Activated CD4-positive, alpha-beta T cell treated with anti-CD3 and anti-CD28 coated beads, Interleukin-10, Interleukin-2, amounts not matched to agents 100 ng/mL and 50 ng/mL, durations not matched to agents 16 hours and 8 hours (primary cell): ENCODE measurements at regions not wholly inside any gene's neighbourhood (a gene's known extent, or its start where the extent isn't known, plus 50 kb on each side); places are given as distances from the start of the nearest gene placed in this dataset.
"Not testable (repeated sequence)": the region's sequence is repeated elsewhere in the genome, so short reads cannot be mapped to it uniquely, and the experiment has no call there.

ENCODE experiments used
- DNase-seq: peaks from one replicate; pipeline ENCODE4 v3.0.0-alpha.2; 2020

DNA sequence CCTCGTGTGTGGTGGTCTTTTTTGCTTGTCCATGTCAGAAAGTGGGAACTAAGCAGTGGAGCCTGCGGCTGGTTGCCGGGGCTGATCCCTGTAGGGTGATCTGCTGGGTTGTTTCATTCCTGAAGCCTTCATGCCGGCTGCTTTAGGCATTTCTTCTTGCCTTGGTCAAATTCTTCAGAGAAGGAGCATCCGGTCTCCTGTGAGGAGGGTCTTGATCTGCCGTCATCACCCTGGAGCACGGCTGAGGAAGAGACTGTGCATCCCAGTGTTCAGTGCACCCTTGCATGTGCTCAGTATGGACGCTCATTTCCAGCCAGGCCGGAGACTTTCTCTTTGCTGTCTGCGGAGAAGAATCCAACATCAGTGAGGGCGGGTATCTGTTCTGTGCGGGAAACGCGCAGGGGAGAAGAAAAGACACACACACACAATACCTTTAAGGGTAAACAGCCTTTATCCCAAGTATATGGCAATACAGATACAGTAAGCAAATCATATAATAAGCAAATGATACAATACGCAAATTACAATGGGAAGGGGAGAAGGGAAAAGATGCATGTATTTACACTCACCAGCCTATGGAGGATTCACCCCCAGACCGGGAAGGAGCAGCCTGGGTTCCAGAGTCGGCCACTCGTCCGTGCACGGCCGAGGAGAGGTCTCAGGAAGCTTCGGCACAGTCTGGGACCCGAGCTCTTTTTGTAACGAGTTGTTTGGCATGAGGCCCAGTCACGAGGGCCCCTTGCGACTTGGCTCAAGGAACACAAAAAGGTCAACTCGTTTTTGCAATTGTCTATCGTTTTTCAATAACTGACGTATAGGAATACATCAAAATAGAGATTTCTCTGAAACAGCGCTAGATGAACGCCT is 1366.8 kb upstream of the TMEM132C start:
- no peak for DNase-seq

DNA sequence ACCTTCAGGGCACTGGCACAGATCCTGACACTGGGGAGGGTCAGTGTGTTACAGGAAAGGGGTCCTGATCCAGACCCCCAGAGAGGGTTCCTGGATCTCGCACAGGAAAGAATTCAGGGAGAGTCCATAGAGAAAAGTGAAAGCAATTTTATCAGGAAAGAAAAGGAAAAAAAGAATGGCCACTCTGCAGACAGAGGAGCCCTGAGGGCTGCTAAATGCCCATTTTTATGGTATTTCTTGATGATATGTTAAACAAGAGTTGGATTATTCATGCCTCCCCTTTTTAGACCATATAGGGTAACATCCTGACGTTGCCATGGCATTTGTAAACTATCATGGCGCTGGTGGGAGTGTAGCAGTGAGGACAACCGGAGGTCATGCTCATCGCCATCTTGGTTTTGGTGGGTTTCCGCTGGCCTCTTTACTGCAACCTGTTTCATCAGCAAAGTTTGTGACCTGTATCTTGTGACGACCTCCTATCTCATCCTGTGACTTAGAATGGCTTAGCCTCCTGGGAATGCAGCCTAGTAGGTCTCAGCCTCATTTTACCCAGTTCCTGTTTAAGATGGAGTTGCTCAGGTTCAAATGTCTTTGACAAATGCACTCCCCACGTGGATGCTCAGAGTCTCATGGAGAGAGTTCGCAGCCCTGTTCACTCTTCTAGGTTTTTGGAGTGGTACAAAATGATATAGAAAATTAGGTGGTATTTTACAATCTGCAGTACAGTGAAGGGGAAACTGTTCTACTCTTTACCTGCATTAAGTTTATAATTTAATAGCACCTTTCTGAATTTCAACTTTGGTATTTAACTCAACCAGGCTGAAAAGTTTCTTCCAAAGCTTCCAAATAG is 1363.7 kb upstream of the TMEM132C start:
- DNase-seq: no peak

DNA sequence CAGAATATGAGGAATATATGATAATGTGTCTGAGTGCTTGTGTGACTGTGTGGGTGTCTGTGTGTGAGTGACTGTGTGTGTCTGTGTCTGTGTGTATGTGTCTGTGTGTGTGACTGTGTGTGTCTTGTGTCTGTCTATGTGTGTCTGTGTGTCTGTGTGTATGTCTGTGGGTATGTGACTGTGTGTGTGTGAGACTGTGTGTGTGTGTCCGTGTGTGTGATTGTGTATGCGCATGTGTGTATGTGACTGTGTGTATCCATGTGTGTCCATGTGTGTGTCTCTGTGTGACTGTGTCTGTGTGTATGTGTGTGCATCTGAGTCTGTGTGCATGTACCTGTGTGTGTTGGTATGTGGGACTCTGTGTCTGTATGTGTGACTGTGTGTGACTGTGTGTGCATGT is 1361.2 kb upstream of the TMEM132C start:
- DNase-seq: no peak

DNA sequence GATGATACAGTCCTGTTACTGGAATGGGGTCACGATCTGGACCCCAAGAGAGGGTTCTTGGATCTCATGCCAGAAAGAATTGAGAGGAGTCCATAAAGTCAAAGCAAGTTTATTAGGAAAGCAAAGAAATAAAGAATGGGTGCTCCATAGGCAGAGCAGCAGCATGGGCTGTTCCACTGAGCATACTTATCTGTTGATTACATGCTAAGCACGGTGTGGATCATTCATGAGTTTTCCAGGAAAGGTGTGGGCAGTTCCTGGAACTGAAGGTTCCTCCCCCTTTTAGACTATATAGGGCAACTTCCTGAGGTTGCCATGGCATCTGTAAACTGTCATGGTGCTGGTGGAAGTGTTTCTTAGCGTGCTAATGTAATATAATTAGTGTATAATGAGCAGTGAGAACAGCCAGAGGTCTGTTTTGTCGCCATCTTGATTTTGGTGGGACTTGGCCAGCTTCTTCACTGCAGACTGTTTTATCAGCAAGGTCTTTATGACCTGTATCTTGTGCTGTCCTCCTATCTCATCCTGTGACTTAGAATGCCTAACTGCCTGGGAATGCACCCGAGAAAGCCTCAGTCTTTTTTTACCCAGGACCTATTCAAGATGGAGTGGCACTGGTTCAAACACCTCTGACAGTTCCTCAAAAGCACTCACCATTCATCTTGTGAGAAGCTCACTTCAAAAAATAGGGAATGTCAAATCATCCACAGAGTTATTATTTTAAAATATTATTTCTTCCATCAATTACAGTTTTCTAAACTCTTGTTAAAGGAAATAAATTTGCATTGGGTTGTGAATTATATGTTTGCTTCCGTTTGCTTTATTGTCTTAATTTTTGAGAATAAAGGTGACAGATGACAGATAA is 1358.8 kb upstream of the TMEM132C start:
- DNase-seq: peak; percentile 16

DNA sequence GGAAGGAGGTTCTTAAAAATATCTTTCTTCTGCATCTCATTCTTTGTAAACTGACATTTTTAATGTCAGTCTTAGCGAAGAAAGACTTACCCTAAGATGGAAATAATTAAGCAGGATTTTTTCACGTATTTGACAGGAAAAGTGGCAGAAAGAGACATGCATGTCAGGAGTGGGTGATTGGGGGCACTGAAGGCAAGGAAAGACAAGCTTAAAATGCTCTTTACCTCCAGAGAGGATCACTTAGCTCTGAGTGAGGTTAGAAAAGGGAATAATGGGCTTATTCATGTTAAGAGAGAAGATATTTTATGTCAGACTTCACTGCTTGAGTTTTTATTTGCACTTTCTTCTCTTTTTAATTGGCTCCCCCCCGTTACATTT is 1358.2 kb upstream of the TMEM132C start:
- no peak for DNase-seq

DNA sequence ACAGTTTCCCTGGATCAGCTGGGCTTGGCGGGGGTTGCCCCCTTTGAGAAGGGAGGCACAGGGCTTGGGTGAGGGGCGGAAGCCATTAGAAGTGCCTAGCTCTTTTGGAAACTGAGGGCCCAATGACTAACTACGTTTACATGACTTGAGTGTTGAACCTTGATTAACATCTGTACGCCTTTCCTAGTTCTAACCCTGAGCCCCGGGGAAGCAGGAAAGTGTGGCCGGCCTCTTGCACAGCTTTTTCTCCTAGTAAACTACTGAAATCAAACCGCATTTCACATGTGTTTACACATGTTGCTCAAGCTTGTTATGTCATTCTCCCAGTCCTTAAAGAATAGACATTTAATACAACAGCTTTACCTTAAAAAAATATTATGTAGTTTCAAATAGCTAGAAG is 1356.4 kb upstream of the TMEM132C start:
- no peak for DNase-seq

DNA sequence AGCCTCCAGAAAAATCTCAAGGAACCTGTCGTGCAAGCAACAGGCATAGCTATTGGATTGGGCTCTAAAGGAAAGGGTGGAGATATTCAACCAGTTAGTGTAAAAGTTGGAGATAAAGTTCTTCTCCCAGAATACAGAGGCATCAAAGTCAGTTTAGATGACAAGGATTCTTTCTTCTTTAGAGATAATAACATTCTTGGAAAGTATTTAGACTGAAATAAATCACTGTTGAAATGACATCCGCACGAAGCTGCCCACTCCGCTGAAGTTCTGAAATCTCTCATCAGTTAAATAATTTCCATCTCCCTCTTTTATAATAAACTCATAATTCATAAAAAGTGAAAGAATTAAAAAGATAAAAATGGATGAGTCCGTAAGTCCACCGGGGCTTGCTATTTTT is 1354.9 kb upstream of the TMEM132C start:
- DNase-seq: no peak

DNA sequence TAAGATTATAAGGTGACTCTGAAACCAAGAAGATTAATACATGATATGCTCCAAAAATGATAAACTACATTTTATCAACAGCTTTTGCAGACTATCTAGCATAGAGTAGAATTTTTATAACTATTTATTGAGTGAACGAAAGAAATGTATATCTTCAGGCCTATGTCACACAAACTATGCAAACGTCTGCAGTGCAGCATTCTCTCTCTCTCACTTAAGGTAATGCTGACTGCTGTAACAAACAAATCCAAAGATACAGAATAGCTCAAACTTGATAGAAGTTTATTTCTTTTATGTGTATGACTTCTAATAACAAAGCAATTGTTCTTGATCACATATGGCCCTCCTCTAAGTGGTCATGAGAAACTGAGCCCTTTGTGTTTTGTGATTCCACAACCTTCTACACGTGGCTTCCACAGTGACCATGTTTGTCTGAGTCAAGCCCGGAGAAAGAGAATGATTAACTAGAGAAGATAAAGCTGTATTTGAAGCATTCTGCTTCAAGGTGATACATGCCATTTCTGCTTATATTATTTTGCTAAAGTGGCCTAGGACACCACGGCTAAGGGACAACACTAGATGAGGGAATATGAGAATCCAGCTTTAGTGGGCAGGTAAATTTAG is 1352.7 kb upstream of the TMEM132C start:
- DNase-seq: no peak

DNA sequence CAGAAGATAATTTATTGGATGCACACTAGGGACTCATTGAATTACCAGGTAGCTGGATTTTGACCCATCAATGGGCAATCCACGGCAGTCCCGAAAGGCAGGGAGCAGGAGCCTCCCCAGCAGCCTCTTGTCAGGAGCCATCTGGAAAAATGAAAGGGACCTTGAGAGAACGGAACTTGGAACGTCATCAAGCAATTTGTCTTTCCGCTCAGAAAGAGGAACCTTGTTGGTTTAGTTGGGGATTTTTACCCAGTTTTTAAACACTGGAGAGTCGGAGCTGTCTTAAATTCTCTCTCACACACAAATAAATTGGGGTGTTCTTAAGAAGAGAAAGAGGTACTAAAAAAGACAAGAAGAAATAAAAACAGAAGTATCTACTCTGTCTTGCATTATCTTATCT is 1351.7 kb upstream of the TMEM132C start:
- DNase-seq: no peak

DNA sequence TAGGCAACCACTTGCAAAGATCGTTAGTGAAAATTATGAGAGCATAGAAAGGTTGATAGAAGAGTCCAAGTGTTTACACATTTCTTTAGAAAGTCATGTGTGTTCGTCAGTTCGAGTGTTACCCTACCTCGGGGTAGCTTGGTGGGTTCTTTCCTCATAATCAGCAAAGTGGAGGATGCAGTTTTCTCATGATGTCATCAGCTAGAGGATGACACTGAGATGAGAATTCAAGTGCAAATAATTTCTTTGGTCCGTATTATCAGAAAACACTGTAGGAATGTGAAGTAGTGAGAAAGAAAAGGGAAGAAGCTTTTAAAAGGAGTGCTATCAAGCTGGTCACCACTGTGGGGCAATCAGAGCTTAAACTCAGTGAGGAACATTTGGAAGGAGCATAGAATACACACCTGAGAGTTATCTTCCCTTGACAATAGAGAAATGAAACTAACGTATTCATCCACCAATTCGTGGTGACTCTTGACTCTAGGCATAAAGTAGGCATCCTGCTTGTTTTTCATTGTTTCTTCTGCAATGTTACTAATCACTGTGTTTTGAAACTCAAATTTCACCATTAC is 1340.9 kb upstream of the TMEM132C start:
- DNase-seq: no peak

DNA sequence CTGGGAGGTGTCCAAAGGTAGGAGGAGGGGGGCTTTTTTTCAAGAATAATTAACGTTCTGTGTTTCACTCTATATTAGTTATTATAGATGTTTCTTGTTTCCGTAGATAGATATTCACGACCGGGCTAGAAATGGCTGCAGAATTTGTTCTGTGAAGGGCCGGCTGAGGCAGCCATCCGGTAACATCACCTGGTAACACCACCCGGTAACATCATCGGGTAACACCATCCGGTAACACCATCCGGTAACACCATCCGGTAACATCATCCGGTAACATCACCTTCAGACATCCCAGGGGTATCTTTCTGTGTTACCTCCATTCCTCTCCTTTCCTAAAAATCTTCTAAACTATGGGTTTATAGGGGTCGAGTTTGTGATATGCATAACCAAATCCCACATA is 1336.7 kb upstream of the TMEM132C start:
- DNase-seq: no peak

DNA sequence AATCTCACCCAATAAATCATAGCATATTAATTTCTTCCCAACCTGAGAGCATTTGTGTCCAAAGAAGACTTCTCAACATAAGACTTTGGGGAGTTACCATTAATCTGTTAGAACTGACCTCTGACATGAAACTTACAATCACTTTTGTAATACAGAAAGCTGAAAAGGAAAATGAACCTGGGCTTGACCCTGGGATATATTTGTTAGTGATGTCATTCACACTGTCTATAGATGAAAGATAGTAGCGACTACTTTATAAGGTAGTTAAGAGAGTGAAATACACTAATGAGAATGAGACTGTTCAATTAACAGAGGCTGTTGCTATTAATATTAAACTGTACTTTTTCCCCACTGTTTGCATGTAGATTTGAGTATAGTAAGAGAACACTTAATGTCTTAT is 1334.8 kb upstream of the TMEM132C start:
- no peak for DNase-seq

DNA sequence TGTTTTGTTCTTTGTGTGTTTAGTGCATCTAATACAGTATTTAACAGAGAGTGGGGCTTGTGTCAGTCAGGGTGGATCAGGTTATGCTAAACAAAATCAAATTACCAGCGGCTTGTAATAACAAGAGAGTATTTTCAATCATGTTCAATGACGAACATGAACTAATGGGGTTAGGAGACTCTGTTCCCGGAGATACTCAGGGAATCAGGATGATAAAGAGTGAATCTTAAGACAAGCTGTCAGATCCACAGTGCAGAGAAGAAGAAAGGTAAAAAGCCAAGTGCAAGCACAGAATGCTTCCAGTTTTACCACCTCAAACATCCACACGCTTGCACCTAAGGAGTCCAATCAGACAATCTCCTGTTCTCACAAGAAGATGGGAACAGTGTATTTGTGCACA is 1331.5 kb upstream of the TMEM132C start:
- DNase-seq: no peak

DNA sequence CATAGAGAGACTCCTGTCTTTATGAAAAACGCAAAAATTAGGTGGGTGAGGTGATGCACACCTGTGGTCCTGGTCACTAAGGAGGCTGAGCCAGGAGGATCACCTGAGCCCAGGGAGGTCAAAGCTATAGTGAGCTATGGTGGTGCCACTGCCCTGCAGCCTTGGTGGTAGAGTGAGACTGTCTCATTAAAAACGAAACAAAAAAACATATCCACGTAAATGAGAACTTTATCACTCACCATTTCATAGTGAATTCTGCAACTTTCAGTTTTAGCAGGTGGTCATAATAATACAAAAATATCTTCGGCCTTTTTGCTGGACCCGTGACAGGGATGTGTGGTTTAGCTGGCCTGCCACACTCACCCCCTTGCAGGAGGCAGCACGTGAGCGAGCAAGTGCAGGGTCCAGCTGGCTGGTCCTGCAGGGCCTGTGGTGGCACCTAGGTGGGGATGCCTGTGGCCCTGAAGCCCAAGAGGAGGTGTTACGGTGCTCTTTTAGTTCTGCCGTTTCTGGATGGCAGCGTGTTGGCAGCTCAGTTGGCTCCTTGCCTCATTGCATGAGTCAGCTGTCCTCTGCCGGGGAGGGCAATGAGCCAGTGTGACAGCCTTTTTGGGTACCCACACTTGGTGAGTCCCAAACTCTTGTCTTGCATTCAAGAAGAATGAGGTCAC is 1330.7 kb upstream of the TMEM132C start:
- peak; percentile 8 for DNase-seq

DNA sequence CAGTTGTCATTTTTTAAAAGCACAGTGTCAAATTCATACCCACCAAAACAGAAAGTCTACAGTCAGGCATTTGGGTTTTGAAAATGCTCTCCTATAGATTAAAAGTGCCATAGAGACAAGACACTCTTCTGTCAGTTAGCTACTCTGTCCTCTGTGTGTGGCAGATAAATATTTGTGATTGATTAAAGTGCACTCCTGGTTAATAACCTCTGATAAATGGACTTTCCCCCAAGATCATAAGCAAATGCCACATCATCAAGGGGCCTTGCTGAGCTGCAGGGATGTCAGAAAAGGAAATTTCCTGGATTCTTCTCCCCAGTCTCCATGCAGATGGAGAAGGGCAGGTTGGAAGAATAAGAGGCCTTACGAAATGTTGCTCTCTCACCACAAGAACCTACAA is 1329.5 kb upstream of the TMEM132C start:
- no peak for DNase-seq

DNA sequence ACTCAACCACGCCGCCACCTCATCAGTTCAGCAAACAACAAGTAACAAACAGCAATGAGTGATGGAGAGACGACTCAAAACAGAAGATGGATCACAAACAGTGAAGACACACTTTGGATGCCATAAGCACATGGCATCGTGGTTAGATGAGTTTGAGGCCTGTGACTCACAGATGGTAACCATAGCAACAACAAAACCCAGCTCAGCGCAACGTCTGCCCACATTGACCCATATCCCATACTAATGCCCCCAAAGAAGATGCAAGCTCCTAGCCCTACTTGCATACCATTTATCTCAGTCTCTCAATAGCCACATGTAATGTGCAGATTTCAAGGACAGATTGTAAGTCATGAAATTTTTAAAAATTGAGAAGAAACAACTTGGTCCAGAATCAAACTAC is 1322.3 kb upstream of the TMEM132C start:
- peak; percentile 22 for DNase-seq

DNA sequence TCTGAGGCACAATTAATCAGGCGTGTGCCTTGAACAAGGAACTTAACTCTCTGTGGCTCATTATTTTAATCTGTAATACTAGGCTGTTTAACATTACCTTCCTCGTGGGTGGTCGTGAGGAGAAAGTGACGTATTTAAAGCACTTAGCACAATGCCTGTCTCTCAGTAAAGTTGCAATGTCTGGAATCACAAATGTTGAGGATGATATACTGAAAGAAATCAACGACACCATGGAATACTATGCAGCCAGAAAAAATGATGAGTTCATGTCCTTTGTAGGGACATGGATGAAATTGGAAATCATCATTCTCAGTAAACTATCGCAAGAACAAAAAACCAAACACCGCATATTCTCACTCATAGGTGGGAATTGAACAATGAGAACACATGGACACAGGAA is 1320.0 kb upstream of the TMEM132C start:
- not testable (repeated sequence) for DNase-seq

DNA sequence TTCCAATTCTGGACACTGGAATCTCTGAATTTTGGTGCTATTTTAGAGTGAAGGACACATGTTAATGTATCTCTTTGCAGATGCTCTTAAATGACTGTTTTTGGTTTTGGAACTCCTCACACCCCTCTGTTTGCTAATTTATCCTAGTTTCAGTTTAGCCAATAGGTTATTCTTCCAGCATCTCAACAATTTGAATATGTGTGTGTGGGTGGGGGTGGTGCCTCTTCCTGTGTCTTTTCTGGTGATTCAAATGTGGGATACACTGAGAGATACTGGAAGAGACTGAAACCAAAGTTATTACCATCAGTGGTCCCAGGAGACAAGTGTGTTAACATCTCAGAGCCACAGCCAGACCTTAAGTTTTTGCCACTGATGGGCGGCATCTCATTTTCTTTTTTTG is 1317.4 kb upstream of the TMEM132C start:
- DNase-seq: no peak

DNA sequence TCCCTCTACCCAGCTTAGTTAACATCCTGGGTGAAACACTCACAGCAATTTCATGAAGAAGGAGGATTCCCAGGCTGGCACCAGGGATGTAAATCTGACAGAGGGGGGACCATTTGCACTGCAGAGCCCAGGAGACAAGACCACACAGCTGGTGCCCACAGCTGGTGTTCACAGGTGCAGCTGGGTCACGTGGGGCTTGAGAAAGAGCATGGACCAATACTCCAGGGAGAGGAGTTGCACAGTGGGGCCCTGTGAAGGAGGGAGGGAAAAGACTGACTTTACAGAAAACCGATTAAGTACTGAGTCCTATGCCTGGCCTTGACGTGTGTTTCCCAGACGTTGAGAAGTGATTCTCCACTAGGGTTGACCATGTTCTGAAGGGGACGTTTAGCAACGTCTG is 1316.7 kb upstream of the TMEM132C start:
- no peak for DNase-seq

DNA sequence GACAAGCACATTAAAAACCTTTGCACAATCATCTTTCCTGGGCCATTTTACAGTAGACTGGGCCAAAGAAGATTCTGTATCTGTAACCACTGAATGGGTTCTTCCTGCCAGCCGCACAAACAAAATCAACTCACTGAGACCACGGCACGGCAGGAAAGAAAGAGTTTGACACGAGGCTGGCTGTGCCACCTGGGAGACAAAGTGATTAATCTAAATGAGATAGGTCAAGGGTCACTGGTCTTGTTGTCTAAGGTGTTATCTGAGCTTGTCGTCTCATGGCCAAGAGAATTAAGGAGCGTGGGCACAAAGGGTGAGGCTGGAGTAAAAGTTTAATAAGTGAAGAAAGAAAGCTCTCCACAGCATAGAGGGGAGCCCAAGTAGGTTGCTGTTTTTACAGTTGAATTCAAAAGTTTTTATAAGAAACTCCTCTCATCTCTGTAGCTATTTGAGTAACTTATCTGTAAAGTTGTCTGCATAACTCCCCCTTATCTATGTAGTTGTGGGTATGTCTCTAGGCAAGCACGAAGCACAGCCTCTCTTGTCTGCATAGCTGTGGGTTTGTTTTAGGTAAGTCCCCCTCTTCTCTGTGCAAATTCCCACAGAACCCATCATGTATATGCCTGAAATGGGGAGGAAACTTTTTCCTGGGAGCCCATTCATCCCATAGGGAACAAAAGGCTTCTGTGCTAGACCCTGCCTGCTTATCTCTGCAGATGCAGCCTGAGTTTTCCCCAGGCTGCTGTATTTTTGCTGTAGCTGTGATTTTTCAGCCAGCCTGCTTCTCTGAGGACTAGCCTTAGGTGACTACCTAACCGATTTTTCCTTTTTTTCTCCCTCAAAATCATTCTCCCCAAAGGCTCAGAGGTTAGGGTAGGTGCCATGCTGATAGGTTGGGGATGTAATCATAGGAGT is 1314.6 kb upstream of the TMEM132C start:
- DNase-seq: no peak
